ENCODE measurements at regions not wholly inside any gene's neighbourhood (a gene's known extent, or its start where the extent isn't known, plus 50 kb on each side); places are given as distances from the start of the nearest gene placed in this dataset.

DNA sequence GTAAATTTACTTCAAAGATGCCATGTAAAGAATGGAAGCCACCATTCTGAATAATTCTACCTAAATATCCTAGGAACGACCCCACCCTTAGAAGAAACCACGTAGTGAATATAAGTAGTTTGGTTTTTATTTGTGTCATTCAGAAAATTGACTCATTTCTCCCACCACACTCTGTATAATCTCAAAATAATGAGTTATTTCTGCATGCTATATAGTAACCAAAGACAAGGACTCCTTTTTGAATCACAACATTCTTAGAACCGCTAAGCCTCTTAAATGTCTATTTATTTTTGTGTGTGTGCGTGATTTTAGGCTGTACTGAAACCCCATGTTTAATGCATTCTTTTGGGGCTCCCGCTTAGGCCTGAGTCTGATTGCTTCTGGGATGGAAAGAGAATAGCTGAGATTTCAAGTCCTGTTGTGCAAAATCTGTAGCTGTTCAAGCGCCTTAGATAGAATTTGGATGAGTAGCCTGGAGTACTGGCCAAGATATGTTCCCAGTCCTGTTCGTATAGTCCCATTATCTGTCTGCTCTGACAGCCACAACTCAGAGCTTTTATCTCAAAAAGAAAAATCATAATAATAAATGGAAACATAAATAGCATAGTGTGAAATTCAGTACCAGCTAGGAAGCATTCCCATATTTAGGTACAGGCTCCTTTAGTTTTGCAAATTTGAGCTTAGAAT is 532.4 kb upstream of the NBEA start:
- TF ChIP-seq GATA2 (IDR thresholded peaks at IDR 0.05; ENCODE audit: insufficient read depth, insufficient read length, low read depth, low read length) (no peak), POLR2A (IDR thresholded peaks at IDR 0.05; ENCODE audit: low read depth, low read length) (no peak), POLR2AphosphoS5 (IDR thresholded peaks at IDR 0.05; ENCODE audit: insufficient read depth, low read depth, low read length) (no peak), FOS (IDR thresholded peaks at IDR 0.05; ENCODE audit: borderline replicate concordance, insufficient read depth, low read length) (no peak), JUN (IDR thresholded peaks at IDR 0.05; ENCODE audit: borderline replicate concordance, insufficient read depth, insufficient read length, low read depth) (no peak), EZH2 (IDR thresholded peaks at IDR 0.05; ENCODE audit: borderline replicate concordance, low read depth, low read length, severe bottlenecking) (no peak), MYC (IDR thresholded peaks at IDR 0.05; ENCODE audit: low read depth, low read length) (no peak)
- TF ChIP-seq, protein P1, sequence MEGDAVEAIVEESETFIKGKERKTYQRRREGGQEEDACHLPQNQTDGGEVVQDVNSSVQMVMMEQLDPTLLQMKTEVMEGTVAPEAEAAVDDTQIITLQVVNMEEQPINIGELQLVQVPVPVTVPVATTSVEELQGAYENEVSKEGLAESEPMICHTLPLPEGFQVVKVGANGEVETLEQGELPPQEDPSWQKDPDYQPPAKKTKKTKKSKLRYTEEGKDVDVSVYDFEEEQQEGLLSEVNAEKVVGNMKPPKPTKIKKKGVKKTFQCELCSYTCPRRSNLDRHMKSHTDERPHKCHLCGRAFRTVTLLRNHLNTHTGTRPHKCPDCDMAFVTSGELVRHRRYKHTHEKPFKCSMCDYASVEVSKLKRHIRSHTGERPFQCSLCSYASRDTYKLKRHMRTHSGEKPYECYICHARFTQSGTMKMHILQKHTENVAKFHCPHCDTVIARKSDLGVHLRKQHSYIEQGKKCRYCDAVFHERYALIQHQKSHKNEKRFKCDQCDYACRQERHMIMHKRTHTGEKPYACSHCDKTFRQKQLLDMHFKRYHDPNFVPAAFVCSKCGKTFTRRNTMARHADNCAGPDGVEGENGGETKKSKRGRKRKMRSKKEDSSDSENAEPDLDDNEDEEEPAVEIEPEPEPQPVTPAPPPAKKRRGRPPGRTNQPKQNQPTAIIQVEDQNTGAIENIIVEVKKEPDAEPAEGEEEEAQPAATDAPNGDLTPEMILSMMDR (IDR thresholded peaks at IDR 0.05; ENCODE audit: extremely low read depth in 1 of 2, insufficient read depth in 1 of 2, low read depth in 1 of 2, low read length in 2 of 2), result no peak
- TF ChIP-seq, protein P2, sequence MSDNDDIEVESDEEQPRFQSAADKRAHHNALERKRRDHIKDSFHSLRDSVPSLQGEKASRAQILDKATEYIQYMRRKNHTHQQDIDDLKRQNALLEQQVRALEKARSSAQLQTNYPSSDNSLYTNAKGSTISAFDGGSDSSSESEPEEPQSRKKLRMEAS (IDR thresholded peaks at IDR 0.05; ENCODE audit: insufficient read depth, insufficient read length), result no peak
- H3K36me3 ChIP-seq (ENCODE audit: control insufficient read depth in 2 of 2, extremely low read depth in 1 of 2, insufficient read depth in 2 of 2, low read length in 2 of 2), result no peaks in the 10 kb centered on the region
- H3K4me1 ChIP-seq (ENCODE audit: control insufficient read depth, extremely low read depth, insufficient read depth, low read length), result peaks cover 10% of the 10 kb centered on the region
- H3K79me2 ChIP-seq (ENCODE audit: control insufficient read depth, insufficient read depth, low read length), result no peaks in the 10 kb centered on the region
- H3K9me1 ChIP-seq (replicated peaks; ENCODE audit: control insufficient read depth, extremely low read depth, insufficient read depth, low read length), result no peaks in the 10 kb centered on the region
- H3K4me3 ChIP-seq (replicated peaks in 1 of 3; ENCODE audit: insufficient read depth in 1 of 3, low read depth in 1 of 3, low read length in 3 of 3), result no peak overlapping the region
- no TSS peak for BruUV-seq (replicated peaks)
- ChIA-PET POLR2A (no interaction called here), CTCF (interaction anchor here (1.0 kb wide), 1 partner anchor 10 kb away, joined by 3 read pairs; no protein-coding TSS in a partner anchor)
- H2AFZ ChIP-seq (ENCODE audit: low read depth, low read length), result no peak overlapping the region
- dilution Hi-C loops (cut with MboI; ENCODE audit: extremely low pct_ligation_motif_present, low sequenced_read_pairs) (no loop called here), intact Hi-C loops (cut with micrococcal nuclease) (no loop called here)
- no peak overlapping the region for H3K4me2 ChIP-seq (ENCODE audit: insufficient read depth, low read length)
- H3K9ac ChIP-seq (replicated peaks; ENCODE audit: extremely low read depth, insufficient read depth, low read length), result no peak overlapping the region
- no peak for DNase-seq (ENCODE audit: low read depth, low spot score)
- no peaks in the 10 kb centered on the region for H3K9me3 ChIP-seq (replicated peaks; ENCODE audit: control insufficient read depth, insufficient read depth, low read length)
- no peaks in the 10 kb centered on the region for H4K20me1 ChIP-seq (replicated peaks; ENCODE audit: control insufficient read depth, extremely low read depth, insufficient read depth, low read length)
- no peak overlapping the region for H3K27ac ChIP-seq (ENCODE audit: insufficient read depth, low read depth, low read length)
- no peaks in the 10 kb centered on the region for H3K27me3 ChIP-seq (ENCODE audit: control insufficient read depth in 2 of 2, insufficient read depth in 2 of 2, low read length in 2 of 2)
- FAIRE-seq, result peak; percentile 50
